GM23338 (cell line): ENCODE measurements at regions not wholly inside any gene's neighbourhood (a gene's known extent, or its start where the extent isn't known, plus 50 kb on each side); places are given as distances from the start of the nearest gene placed in this dataset.

Experiments used
- CTCF ChIP-seq, 2 experiments: fragments of 200-600 bp in 1 of 2; sonication (generic) in 1 of 2; conservative IDR thresholded peaks; 2 replicates each; pipeline versions ENCODE4 v1.5.1 to v1.6.1; 2016 to 2017; ENCODE audit warnings: antibody characterized with exemption in 2 of 2, low read depth in 2 of 2, mild to moderate bottlenecking in 2 of 2, moderate library complexity in 1 of 2
- EZH2 ChIP-seq: fragments of 200-600 bp; sonication (generic); IDR thresholded peaks from one replicate; pipeline ENCODE4 v1.8.0; 2017; ENCODE audit warnings: antibody characterized with exemption, mild to moderate bottlenecking, low read depth; ENCODE audit not compliant: unreplicated experiment
- EZH2phosphoT487 ChIP-seq: fragments of 200-600 bp; sonication (generic); IDR thresholded peaks from one replicate; pipeline ENCODE4 v1.8.1; 2018; ENCODE audit warnings: antibody characterized with exemption; ENCODE audit not compliant: unreplicated experiment
- JUNB ChIP-seq: IDR thresholded peaks from one replicate; pipeline ENCODE4 v1.6.1; 2016; ENCODE audit warnings: antibody characterized with exemption; ENCODE audit not compliant: unreplicated experiment
- POLR2AphosphoS5 ChIP-seq: IDR thresholded peaks from 2 replicates; pipeline ENCODE4 v1.6.1; 2016; ENCODE audit warnings: antibody characterized with exemption, low read depth
- REST ChIP-seq: IDR thresholded peaks from one replicate; pipeline ENCODE4 v1.6.1; 2018; ENCODE audit warnings: antibody characterized with exemption; ENCODE audit not compliant: unreplicated experiment
- STAT1 ChIP-seq: IDR thresholded peaks from one replicate; pipeline ENCODE4 v1.6.1; 2016; ENCODE audit warnings: antibody characterized with exemption; ENCODE audit not compliant: unreplicated experiment

- TF ChIP-seq CTCF (conservative IDR thresholded peaks at IDR 0.05; ENCODE audit: low read depth in 2 of 2): no peak
- no peak for TF ChIP-seq EZH2phosphoT487
- no peak for TF ChIP-seq REST
- TF ChIP-seq EZH2: no peak
- no peak for TF ChIP-seq POLR2AphosphoS5
- no peak for TF ChIP-seq STAT1
- TF ChIP-seq JUNB: no peak
These were observed 282.8 kb downstream of the GATA3 start for GRCh38 chr10:8337332-8337651.
